Breast epithelium (tissue), 3 donors: ENCODE measurements at regions not wholly inside any gene's neighbourhood (a gene's known extent, or its start where the extent isn't known, plus 50 kb on each side); places are given as distances from the start of the nearest gene placed in this dataset.

Experiments used
- POLR2A ChIP-seq: fragments of 450-650 bp; IDR thresholded peaks from one replicate; pipeline ENCODE4 v1.6.1; 2016; ENCODE audit warnings: antibody characterized with exemption, mild to moderate bottlenecking, moderate library complexity
- POLR2AphosphoS5 ChIP-seq, 3 donors: sonication (generic); formaldehyde crosslinking; IDR thresholded peaks; one replicate each; pipeline ENCODE4 v1.6.1; 2017; ENCODE audit warnings: antibody characterized with exemption in 3 of 3

GRCh38 chr4:124804584-124804983 lies 92.1 kb upstream of the ANKRD50 start:
- TF ChIP-seq POLR2AphosphoS5 (IDR thresholded peaks at IDR 0.05) = no peak
- no peak for TF ChIP-seq POLR2A
